ENCODE measurements at regions not wholly inside any gene's neighbourhood (a gene's known extent, or its start where the extent isn't known, plus 50 kb on each side); places are given as distances from the start of the nearest gene placed in this dataset.

DNA sequence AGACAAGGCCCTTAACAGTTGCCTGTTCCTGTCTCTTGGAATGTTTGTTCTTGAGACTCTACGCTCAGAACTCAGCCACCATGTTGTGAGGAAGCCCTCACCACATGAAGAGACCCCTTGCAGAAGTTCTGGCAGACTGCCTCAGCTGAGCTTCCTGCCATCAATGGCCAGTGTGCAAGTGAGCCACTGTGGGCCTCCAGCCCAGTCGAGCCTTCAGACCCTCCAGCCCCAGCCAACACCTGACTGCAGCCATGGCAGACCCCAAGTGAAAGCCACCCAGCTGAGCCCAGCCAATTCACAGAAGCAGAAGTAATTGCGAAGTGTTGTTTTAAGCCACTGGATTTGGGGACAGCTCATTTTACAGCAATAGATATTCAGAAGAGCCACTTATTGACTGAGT, 78.3 kb downstream of the SNX5 start (continued):
- TF ChIP-seq KLF15 (CRISPR knock-in tag; IDR thresholded peaks at IDR 0.05; ENCODE audit: borderline replicate concordance) (no peak), ZNF335 (CRISPR knock-in tag; IDR thresholded peaks at IDR 0.05) (no peak), YY1 (IDR thresholded peaks at IDR 0.05; ENCODE audit: insufficient read depth, insufficient replicate concordance, low read depth, low read length) (peak; percentile 57), GPN1 (CRISPR knock-in tag; IDR thresholded peaks at IDR 0.05; ENCODE audit: borderline replicate concordance) (no peak), PAWR (CRISPR knock-in tag; IDR thresholded peaks at IDR 0.05; ENCODE audit: borderline replicate concordance) (no peak), CREB1 (IDR thresholded peaks at IDR 0.05) (no peak), CREB1 (CRISPR knock-in tag; IDR thresholded peaks at IDR 0.05) (no peak), TSC22D2 (CRISPR knock-in tag; IDR thresholded peaks at IDR 0.05; ENCODE audit: borderline replicate concordance) (no peak), THAP7 (CRISPR knock-in tag; IDR thresholded peaks at IDR 0.05) (no peak), ZNF160 (CRISPR knock-in tag; IDR thresholded peaks at IDR 0.05) (no peak), ZBTB1 (CRISPR knock-in tag; IDR thresholded peaks at IDR 0.05; ENCODE audit: borderline replicate concordance) (no peak), HOXA5 (CRISPR knock-in tag; IDR thresholded peaks at IDR 0.05) (no peak), PCBP1 (IDR thresholded peaks at IDR 0.05; ENCODE audit: borderline replicate concordance, low read depth, low read length) (no peak), ZNF761 (CRISPR knock-in tag; conservative IDR thresholded peaks at IDR 0.05) (no peak)

DNA sequence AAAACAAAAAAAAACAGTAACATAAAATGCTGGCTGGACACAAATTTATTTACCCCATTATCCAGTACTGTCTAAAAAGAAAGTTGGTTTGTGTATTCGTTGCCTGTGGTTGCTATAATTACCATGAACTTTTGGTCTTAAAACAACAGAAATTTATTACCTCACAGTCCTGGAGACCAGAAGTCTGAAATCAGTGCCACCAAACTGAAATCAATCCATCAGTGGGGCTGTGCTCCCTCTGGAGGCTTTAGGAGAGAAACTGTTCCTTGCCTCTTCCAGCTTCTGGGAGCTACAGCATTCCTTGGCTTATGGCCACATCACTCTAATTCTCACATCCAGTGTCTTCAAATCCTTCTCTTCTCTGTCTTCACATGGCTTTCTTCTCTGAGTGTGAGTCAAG, 79.4 kb downstream of the SNX5 start:
- H3K4me1 ChIP-seq (ENCODE audit: insufficient read depth, low read length), result peaks cover 81% of the 10 kb centered on the region
- H3K9ac ChIP-seq (ENCODE audit: insufficient read depth, low read depth, low read length), result no peak overlapping the region
- H3K27ac ChIP-seq (ENCODE audit: extremely low read length, insufficient read depth, low read length), result no peak overlapping the region
- H3K27me3 ChIP-seq (ENCODE audit: control insufficient read depth in 1 of 2, insufficient read depth in 2 of 2, low read length in 2 of 2), result no peaks in the 10 kb centered on the region
- BruUV-seq (replicated peaks), result no TSS peak
- H3K4me2 ChIP-seq (ENCODE audit: low read depth, low read length), result no peak overlapping the region
- 86% methylated on average over 1 of the region's 1 CpG for WGBS (ENCODE audit: low lambda C conversion rate)
- no peak overlapping the region for H3K4me3 ChIP-seq (replicated peaks in 1 of 3; ENCODE audit: insufficient read depth in 1 of 3, low read depth in 2 of 3, low read length in 3 of 3)
- intact Hi-C loops (cut with micrococcal nuclease; ENCODE audit: unreplicated experiment) (no loop called here), in situ Hi-C loops (cut with HindIII; ENCODE audit: extremely low pct_ligation_motif_present, low pct_unique_long_range_greater_than_20kb) (no loop called here)
- POLR2A ChIA-PET, result interaction anchor here (0.9 to 21.6 kb wide), 3 partner anchors 15 to 67 kb away, joined by 4 to 724 read pairs (median 140); no protein-coding TSS in a partner anchor
- DNase-seq (ENCODE audit: low spot score) (peak; percentile 73), ATAC-seq (no peak), FAIRE-seq (no peak)
- no peaks in the 10 kb centered on the region for H3K79me2 ChIP-seq (ENCODE audit: insufficient read depth, low read length)
- H3K36me3 ChIP-seq (replicated peaks in 1 of 2; ENCODE audit: control insufficient read depth in 1 of 2, insufficient read depth in 2 of 2, low read length in 2 of 2), result no peaks in the 10 kb centered on the region
- CTCF ChIA-PET (ENCODE audit: low intra/inter-chr PET ratio, low total read pairs), result no interaction called here
- H4K20me1 ChIP-seq (ENCODE audit: insufficient read depth, low read length), result no peaks in the 10 kb centered on the region
- no peak overlapping the region for H2AFZ ChIP-seq (ENCODE audit: low read length)
- H3K9me3 ChIP-seq (ENCODE audit: low read length), result peaks cover 20% of the 10 kb centered on the region
- TF ChIP-seq ZNF101 (CRISPR knock-in tag; IDR thresholded peaks at IDR 0.05; ENCODE audit: borderline replicate concordance, low read depth), result no peak
- peak; percentile 66 for TF ChIP-seq GFI1 (CRISPR knock-in tag; IDR thresholded peaks at IDR 0.05; ENCODE audit: borderline replicate concordance)
- TF ChIP-seq NR3C1 (CRISPR knock-in tag; IDR thresholded peaks at IDR 0.05), result no peak
- peak; percentile 36; the same call in 1 of the 2 replicates for TF ChIP-seq CHD4 (IDR thresholded peaks at IDR 0.05; ENCODE audit: borderline replicate concordance, low read length)
- TF ChIP-seq NRL (CRISPR knock-in tag; IDR thresholded peaks at IDR 0.05; ENCODE audit: borderline replicate concordance), result no peak
- 0 out of 4 replicates have a peak, but pooled peaks of 1 of the 2 experiments have one; percentile 3 for TF ChIP-seq MAFK (conservative IDR thresholded peaks at IDR 0.05 in 1 of 2, IDR thresholded peaks at IDR 0.05 in 1 of 2; ENCODE audit: low read length in 2 of 2)
- 0 out of 2 replicates have a peak, but pooled peaks have one; percentile 40 for TF ChIP-seq RAD21 (CRISPR knock-in tag; IDR thresholded peaks at IDR 0.05)
- peak; percentile 71 for TF ChIP-seq STAG1 (CRISPR knock-in tag; IDR thresholded peaks at IDR 0.05)
- 0 out of 2 replicates have a peak, but pooled peaks have one; percentile 1 for TF ChIP-seq EHMT2 (IDR thresholded peaks at IDR 0.05; ENCODE audit: borderline replicate concordance, low read depth, low read length)
- peak; percentile 48; the same call in 1 of the 2 replicates for TF ChIP-seq SMC3 (IDR thresholded peaks at IDR 0.05; ENCODE audit: low read length)

Data from HepG2 (cell line).